ENCODE measurements at regions not wholly inside any gene's neighbourhood (a gene's known extent, or its start where the extent isn't known, plus 50 kb on each side); places are given as distances from the start of the nearest gene placed in this dataset.

- TF ChIP-seq CTCF (IDR thresholded peaks at IDR 0.05), result no peak
- TF ChIP-seq ZFX (IDR thresholded peaks at IDR 0.05; ENCODE audit: borderline replicate concordance), result no peak
These were observed 184.4 kb downstream of the PCDH7 start for GRCh38 chr4:30904588-30904987.

Measured in 22Rv1 (cell line).